ENCODE measurements at regions not wholly inside any gene's neighbourhood (a gene's known extent, or its start where the extent isn't known, plus 50 kb on each side); places are given as distances from the start of the nearest gene placed in this dataset.
A peak's percentile ranks its signal among the peaks of the same experiment; 100 is the strongest.

- DNase-seq, result no peak
- no peak overlapping the region for H3K4me3 ChIP-seq (ENCODE audit: insufficient read depth, low read depth, low read length)
- H3K36me3 ChIP-seq (replicated peaks; ENCODE audit: control insufficient read depth, insufficient read depth, low read length), result no peaks in the 10 kb centered on the region
- no peaks in the 10 kb centered on the region for H3K27me3 ChIP-seq (ENCODE audit: control insufficient read depth, insufficient read depth, low read length)
Observed at GRCh38 chr16:9251026-9251425, 159.6 kb downstream of the HAPSTR1 start.

DNA sequence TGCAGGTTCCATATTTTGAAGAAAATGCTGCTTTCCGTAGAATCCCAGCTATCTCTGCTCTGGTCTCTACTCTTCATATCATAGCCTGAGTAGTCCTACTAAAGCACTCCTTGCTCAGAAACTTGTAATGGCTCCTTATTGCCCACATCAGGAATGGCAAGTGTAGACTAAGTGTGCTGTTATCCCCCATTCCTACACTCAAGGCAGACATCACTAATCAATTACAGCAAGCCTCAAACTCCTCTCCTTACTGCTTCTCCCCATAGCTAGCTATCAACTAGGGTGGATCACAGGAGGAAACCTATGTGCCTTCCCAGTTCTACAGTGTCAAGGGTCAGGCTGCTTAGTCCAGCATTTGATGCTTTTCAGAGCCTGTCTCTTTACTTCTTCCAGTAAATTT lies 163.4 kb downstream of the HAPSTR1 start:
- Histone ChIP-seq H3K36me3 (replicated peaks; ENCODE audit: control insufficient read depth, insufficient read depth, low read length) (no peaks in the 10 kb centered on the region), H3K27me3 (ENCODE audit: control insufficient read depth, insufficient read depth, low read length) (no peaks in the 10 kb centered on the region), H3K4me3 (ENCODE audit: insufficient read depth, low read depth, low read length) (no peak overlapping the region)
- no peak for DNase-seq

DNA sequence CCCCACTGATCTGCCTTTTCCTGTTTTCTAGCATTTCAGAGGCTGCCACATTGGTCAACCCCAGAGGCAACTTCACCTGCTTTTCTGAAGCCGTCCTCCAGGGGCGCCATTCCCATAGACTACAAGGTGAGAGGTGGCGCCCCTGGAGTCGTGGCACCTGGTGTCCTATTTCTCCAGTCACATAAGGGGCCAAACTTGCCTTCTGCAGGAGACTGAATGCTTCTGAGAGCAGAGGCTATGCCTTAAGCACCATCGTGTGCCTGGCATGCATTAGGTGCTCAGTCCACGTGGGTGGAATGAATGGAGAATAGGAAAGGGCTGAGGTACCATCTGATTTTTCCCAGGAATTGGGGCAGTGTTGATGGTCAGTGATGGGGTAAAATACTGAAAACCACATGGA lies 164.8 kb downstream of the HAPSTR1 start:
- no peaks in the 10 kb centered on the region for H3K36me3 ChIP-seq (replicated peaks; ENCODE audit: control insufficient read depth, insufficient read depth, low read length)
- peak; percentile 71 for DNase-seq
- no peak overlapping the region for H3K4me3 ChIP-seq (ENCODE audit: insufficient read depth, low read depth, low read length)
- no peaks in the 10 kb centered on the region for H3K27me3 ChIP-seq (ENCODE audit: control insufficient read depth, insufficient read depth, low read length)

DNA sequence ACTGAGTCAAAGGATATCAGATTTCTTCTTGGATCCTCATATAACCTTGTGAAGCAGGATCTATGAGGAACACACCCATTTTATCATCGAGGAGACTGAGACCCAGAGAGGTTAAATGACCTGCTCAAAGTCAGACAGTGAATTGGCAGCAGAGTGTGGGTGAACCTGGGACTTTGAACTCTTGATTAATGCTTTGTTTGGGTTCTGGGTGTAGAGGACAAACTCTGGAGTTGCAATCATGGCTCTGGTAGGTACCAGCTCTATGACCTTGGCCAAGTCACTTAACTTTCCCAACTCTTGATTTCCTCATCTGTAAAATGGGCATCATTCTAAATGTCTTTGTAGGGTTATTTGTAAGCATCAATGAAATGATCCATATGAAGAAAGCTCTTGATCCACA lies 166.4 kb downstream of the HAPSTR1 start:
- H3K27me3 ChIP-seq (ENCODE audit: control insufficient read depth, insufficient read depth, low read length), result no peaks in the 10 kb centered on the region

GRCh38 chr16:9258423-9259051 lies 167.1 kb downstream of the HAPSTR1 start:
- Histone ChIP-seq H3K4me3 (ENCODE audit: insufficient read depth, low read depth, low read length) (no peak overlapping the region), H3K27me3 (ENCODE audit: control insufficient read depth, insufficient read depth, low read length) (no peaks in the 10 kb centered on the region), H3K36me3 (replicated peaks; ENCODE audit: control insufficient read depth, insufficient read depth, low read length) (no peaks in the 10 kb centered on the region)
- peak; percentile 77 for DNase-seq

More for the DNA sequence above, 166.4 kb downstream of the HAPSTR1 start:
- no peak overlapping the region for H3K4me3 ChIP-seq (ENCODE audit: insufficient read depth, low read depth, low read length)
- no peak for DNase-seq
- no peaks in the 10 kb centered on the region for H3K36me3 ChIP-seq (replicated peaks; ENCODE audit: control insufficient read depth, insufficient read depth, low read length)

DNA sequence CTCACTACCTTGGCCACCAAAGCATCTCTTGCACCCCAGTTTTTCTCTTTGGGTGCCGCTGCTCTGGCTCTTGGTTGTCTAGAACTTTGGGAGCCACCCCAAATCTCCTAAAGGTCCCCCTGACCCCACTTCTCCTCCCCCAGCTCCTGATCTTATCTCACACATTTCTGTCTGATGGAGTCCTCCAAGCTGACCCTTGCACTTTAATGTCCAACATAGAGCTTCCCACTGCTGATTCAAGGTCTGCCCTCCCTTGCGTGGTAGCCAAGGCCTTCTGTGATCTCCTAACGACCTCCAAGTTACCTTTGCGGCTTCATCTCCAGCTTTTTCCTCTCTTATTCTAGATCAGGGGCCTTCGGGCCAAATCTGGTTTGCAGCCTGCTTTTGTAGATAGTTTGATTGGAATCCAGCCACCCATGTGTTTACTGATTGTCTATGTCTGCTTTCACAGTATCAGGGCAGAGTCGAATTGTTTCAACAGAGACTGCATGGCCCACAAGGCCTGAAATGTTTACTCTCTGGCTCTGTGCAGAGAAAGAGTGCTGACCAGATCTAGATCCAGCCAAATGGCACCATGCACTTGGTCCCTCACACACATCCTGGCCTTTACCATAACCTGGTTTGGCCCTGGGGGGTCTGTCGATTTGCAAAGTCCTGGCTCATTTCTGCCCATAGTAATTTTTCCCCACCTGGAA lies 168.6 kb downstream of the HAPSTR1 start:
- no peak for DNase-seq
- H3K27me3 ChIP-seq (ENCODE audit: control insufficient read depth, insufficient read depth, low read length), result no peaks in the 10 kb centered on the region
- no peak overlapping the region for H3K4me3 ChIP-seq (ENCODE audit: insufficient read depth, low read depth, low read length)
- no peaks in the 10 kb centered on the region for H3K36me3 ChIP-seq (replicated peaks; ENCODE audit: control insufficient read depth, insufficient read depth, low read length)

DNA sequence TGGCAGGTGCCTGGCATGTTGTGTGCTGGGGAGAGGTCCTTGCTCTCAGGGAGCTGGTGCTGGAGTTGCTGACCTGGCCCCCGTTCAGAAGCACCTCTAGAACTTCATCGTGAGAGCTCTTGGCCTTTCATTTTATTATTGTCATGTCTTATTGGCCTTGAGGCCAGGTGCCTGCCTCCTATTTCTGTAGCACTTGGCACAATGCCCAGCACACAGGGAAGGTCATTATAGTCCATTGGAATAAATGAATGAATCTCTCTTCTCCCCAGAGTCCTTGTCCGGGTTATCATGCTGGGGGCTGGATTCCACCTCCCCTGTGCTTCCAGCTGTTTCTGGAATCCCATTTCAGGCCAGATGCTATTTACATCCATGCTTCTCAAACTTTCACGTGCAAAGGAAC lies 169.2 kb downstream of the HAPSTR1 start:
- Histone ChIP-seq H3K36me3 (replicated peaks; ENCODE audit: control insufficient read depth, insufficient read depth, low read length) (no peaks in the 10 kb centered on the region), H3K4me3 (ENCODE audit: insufficient read depth, low read depth, low read length) (no peak overlapping the region), H3K27me3 (ENCODE audit: control insufficient read depth, insufficient read depth, low read length) (no peaks in the 10 kb centered on the region)
- DNase-seq, result no peak

GRCh38 chr16:9261376-9261775 lies 169.9 kb downstream of the HAPSTR1 start:
- H3K4me3 ChIP-seq (ENCODE audit: insufficient read depth, low read depth, low read length), result no peak overlapping the region
- no peaks in the 10 kb centered on the region for H3K36me3 ChIP-seq (replicated peaks; ENCODE audit: control insufficient read depth, insufficient read depth, low read length)
- DNase-seq, result no peak
- H3K27me3 ChIP-seq (ENCODE audit: control insufficient read depth, insufficient read depth, low read length), result no peaks in the 10 kb centered on the region

DNA sequence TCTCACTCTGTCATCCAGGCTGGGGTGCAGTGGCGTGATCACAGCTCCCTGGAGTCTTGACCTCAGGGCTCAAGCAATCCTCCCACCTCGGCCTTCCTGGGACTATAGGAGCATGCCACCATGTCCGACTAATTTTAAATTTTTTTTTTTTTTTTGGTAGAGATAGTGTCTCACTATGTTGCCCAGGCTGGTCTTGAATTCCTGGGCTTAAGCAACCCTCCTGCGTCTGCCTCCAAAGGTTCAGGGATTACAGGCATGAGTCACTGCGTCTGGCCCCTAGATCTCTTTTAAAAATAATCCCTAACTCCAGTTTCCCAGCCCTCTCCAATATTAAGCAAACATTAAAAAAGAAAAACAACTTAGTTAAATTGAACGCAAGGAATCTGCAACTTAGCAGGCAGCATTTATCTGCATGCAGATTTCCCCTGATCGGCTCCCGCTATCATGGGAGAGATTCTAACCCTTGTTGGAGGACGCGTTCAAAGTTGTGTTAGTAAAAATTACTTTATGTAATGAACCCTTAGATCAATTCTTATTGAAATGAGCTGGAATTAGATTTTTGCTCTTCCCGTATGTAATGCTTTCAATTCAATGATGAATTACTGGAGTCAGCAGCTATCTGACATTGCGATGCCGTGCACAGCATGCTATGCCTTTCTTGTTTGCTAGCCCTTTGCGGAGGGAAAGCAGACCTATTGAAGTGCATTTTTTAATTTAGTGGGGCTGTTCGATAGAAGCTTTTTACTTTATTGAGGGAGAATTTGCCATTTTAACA lies 171.7 kb downstream of the HAPSTR1 start:
- Histone ChIP-seq H3K36me3 (replicated peaks; ENCODE audit: control insufficient read depth, insufficient read depth, low read length) (no peaks in the 10 kb centered on the region), H3K4me3 (ENCODE audit: insufficient read depth, low read depth, low read length) (no peak overlapping the region), H3K27me3 (ENCODE audit: control insufficient read depth, insufficient read depth, low read length) (no peaks in the 10 kb centered on the region)
- DNase-seq, result no peak

GRCh38 chr16:9264067-9264466 lies 172.6 kb downstream of the HAPSTR1 start:
- Histone ChIP-seq H3K27me3 (ENCODE audit: control insufficient read depth, insufficient read depth, low read length) (no peaks in the 10 kb centered on the region), H3K36me3 (replicated peaks; ENCODE audit: control insufficient read depth, insufficient read depth, low read length) (no peaks in the 10 kb centered on the region), H3K4me3 (ENCODE audit: insufficient read depth, low read depth, low read length) (no peak overlapping the region)
- DNase-seq, result no peak

DNA sequence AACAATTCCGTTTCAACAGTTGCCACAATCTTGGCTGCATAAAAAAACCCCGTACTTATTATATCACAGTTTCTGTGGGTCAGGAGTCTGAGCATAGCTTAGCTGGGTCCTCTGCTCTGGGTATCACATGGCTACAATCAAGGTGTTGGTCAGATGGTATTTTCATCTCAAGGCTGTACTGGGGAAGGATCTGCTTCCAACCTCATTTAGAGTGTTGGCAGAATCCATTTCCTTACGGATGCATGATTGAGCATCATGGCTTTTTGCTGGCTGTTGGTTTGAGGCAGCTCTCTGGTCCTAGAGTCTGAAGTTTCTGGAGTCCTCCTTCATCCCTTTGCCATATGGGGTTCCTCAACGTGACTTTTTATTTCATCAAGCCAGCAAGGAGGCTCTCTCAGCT lies 177.0 kb downstream of the HAPSTR1 start:
- Histone ChIP-seq H3K36me3 (replicated peaks; ENCODE audit: control insufficient read depth, insufficient read depth, low read length) (no peaks in the 10 kb centered on the region), H3K4me3 (ENCODE audit: insufficient read depth, low read depth, low read length) (no peak overlapping the region), H3K27me3 (ENCODE audit: control insufficient read depth, insufficient read depth, low read length) (no peaks in the 10 kb centered on the region)
- DNase-seq, result no peak

- DNase-seq, result no peak
Observed at GRCh38 chr16:9270424-9270823, 179.0 kb downstream of the HAPSTR1 start.

DNA sequence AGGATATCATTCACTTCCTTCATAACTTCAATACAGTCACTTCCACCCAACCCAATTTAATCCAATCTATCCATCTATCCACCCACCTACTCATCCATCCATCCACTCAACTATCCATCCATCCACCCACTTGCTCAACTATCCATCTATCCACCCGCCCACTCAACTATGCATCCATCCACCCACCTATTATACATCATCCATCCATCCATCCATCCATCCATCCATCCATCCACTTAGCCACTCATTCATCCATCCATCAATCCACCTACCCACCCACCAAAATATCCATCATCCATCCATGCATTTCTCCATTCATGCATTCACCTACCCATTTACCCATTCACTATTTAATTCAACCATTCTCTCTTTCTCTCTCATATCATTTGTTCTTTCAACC lies 179.5 kb downstream of the HAPSTR1 start:
- H3K27me3 ChIP-seq (ENCODE audit: control insufficient read depth, insufficient read depth, low read length), result no peaks in the 10 kb centered on the region
- no peaks in the 10 kb centered on the region for H3K36me3 ChIP-seq (replicated peaks; ENCODE audit: control insufficient read depth, insufficient read depth, low read length)
- DNase-seq, result no peak
- H3K4me3 ChIP-seq (ENCODE audit: insufficient read depth, low read depth, low read length), result no peak overlapping the region

More at GRCh38 chr16:9270424-9270823, 179.0 kb downstream of the HAPSTR1 start:
- Histone ChIP-seq H3K36me3 (replicated peaks; ENCODE audit: control insufficient read depth, insufficient read depth, low read length) (no peaks in the 10 kb centered on the region), H3K27me3 (ENCODE audit: control insufficient read depth, insufficient read depth, low read length) (no peaks in the 10 kb centered on the region), H3K4me3 (ENCODE audit: insufficient read depth, low read depth, low read length) (no peak overlapping the region)

DNA sequence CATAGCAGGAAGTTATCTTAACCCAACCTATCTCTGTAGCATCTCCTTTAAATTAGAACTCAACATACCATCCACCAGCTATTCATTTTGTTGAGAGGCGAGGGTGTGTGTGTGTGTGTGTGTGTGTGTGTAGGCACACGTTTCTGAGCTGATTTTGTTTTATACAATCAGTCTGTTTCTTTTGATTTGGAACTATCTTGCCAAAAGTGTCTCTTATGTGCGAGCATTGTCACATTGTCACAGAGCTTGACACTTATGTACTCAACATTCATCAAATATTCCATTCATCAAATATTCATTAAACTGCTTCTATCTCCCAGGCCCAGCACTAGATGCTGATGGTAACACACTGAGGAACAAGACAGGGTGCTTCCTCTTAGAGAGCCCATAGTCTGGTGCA lies 180.4 kb downstream of the HAPSTR1 start:
- Histone ChIP-seq H3K36me3 (replicated peaks; ENCODE audit: control insufficient read depth, insufficient read depth, low read length) (no peaks in the 10 kb centered on the region), H3K4me3 (ENCODE audit: insufficient read depth, low read depth, low read length) (no peak overlapping the region), H3K27me3 (ENCODE audit: control insufficient read depth, insufficient read depth, low read length) (no peaks in the 10 kb centered on the region)
- no peak for DNase-seq

GRCh38 chr16:9275377-9275776 lies 183.9 kb downstream of the HAPSTR1 start:
- Histone ChIP-seq H3K4me3 (ENCODE audit: insufficient read depth, low read depth, low read length) (no peak overlapping the region), H3K36me3 (replicated peaks; ENCODE audit: control insufficient read depth, insufficient read depth, low read length) (no peaks in the 10 kb centered on the region), H3K27me3 (ENCODE audit: control insufficient read depth, insufficient read depth, low read length) (no peaks in the 10 kb centered on the region)
- no peak for DNase-seq
